Fibroblast of the aortic adventitia (primary cell): ENCODE measurements at regions not wholly inside any gene's neighbourhood (a gene's known extent, or its start where the extent isn't known, plus 50 kb on each side); places are given as distances from the start of the nearest gene placed in this dataset.
A peak's percentile ranks its signal among the peaks of the same experiment; 100 is the strongest.

Experiments
- DNase-seq: peaks from one replicate; pipeline ENCODE4 v3.0.0-alpha.2; 2010; ENCODE audit warnings: low read depth
- H3K4me3 ChIP-seq: 2 replicates; pipeline ENCODE4 v1.5.1; 2011; ENCODE audit warnings: low read depth, mild to moderate bottlenecking, control low read depth, low read length, moderate library complexity
- CTCF ChIP-seq: IDR thresholded peaks from 2 replicates; pipeline ENCODE4 v1.5.1; 2011; ENCODE audit warnings: mild to moderate bottlenecking, low read length, control low read depth, inconsistent platforms; ENCODE audit not compliant: insufficient read depth

GRCh38 chr20:20877079-20877478, 164.6 kb upstream of the RALGAPA2 start:
- TF ChIP-seq CTCF = no peak
- H3K4me3 ChIP-seq = no peak overlapping the region
- no peak for DNase-seq

- H3K4me3 ChIP-seq = no peak overlapping the region
- DNase-seq = no peak
- no peak for TF ChIP-seq CTCF
These were observed 163.3 kb upstream of the RALGAPA2 start for GRCh38 chr20:20875716-20876115.

- no peak for TF ChIP-seq CTCF
- no peak for DNase-seq
- no peak overlapping the region for H3K4me3 ChIP-seq
These were observed 160.0 kb upstream of the RALGAPA2 start for GRCh38 chr20:20872428-20872827.

GRCh38 chr20:20869161-20869775, 156.8 kb upstream of the RALGAPA2 start:
- no peak overlapping the region for H3K4me3 ChIP-seq
- no peak for DNase-seq
- no peak for TF ChIP-seq CTCF

- DNase-seq = peak; percentile 3
- no peak overlapping the region for H3K4me3 ChIP-seq
- peak; percentile 5 for TF ChIP-seq CTCF
These were observed 152.1 kb upstream of the RALGAPA2 start for GRCh38 chr20:20864351-20865096.

GRCh38 chr20:20860078-20860806, 147.8 kb upstream of the RALGAPA2 start:
- no peak overlapping the region for H3K4me3 ChIP-seq
- peak; percentile 95 for TF ChIP-seq CTCF
- DNase-seq = peak; percentile 81
